ENCODE measurements at regions not wholly inside any gene's neighbourhood (a gene's known extent, or its start where the extent isn't known, plus 50 kb on each side); places are given as distances from the start of the nearest gene placed in this dataset.

DNA sequence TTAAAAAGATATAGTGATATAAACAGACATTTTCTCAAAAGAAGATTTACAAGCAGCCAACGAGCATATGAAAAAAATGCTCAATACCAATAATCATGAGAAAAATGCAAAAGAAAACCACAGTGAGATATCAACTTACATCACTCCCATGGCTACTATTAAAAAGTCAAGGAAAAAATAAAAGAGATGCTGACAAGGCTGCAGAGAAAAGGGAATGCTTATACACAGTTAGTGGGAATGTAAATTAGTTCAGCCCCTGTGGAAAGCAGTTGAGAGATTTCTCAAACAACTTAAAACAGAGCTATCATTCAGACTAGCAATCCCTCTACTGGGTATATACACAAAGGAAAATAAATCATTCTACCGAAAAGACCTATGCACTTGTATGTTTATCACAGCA, 97.1 kb upstream of the CARD18 start:
- Histone ChIP-seq H3K4me3 (ENCODE audit: low read length, poor library complexity, severe bottlenecking) (no peak overlapping the region), H3K9ac (ENCODE audit: low read depth, low read length, poor library complexity, severe bottlenecking) (no peak overlapping the region), H4K20me1 (ENCODE audit: insufficient read depth, low read length, poor library complexity, severe bottlenecking) (no peaks in the 10 kb centered on the region), H3K27me3 (ENCODE audit: insufficient read depth, low read length, poor library complexity, severe bottlenecking) (no peaks in the 10 kb centered on the region), H3K9me2 (replicated peaks; ENCODE audit: low read depth, low read length) (no peaks in the 10 kb centered on the region), H2AFZ (ENCODE audit: low read length) (no peak overlapping the region), H3K79me2 (ENCODE audit: insufficient read depth, low read length) (no peaks in the 10 kb centered on the region), H3K4me1 (ENCODE audit: insufficient read depth, low read length, poor library complexity, severe bottlenecking) (no peaks in the 10 kb centered on the region), H3K9me3 (ENCODE audit: insufficient read depth, low read depth, low read length) (no peaks in the 10 kb centered on the region), H3F3A (ENCODE audit: low read depth) (no peaks in the 10 kb centered on the region), H3K4me2 (ENCODE audit: low read depth, low read length, poor library complexity, severe bottlenecking) (no peak overlapping the region), H3K36me3 (ENCODE audit: insufficient read depth, low read length) (no peaks in the 10 kb centered on the region)
- TF ChIP-seq, protein P1, sequence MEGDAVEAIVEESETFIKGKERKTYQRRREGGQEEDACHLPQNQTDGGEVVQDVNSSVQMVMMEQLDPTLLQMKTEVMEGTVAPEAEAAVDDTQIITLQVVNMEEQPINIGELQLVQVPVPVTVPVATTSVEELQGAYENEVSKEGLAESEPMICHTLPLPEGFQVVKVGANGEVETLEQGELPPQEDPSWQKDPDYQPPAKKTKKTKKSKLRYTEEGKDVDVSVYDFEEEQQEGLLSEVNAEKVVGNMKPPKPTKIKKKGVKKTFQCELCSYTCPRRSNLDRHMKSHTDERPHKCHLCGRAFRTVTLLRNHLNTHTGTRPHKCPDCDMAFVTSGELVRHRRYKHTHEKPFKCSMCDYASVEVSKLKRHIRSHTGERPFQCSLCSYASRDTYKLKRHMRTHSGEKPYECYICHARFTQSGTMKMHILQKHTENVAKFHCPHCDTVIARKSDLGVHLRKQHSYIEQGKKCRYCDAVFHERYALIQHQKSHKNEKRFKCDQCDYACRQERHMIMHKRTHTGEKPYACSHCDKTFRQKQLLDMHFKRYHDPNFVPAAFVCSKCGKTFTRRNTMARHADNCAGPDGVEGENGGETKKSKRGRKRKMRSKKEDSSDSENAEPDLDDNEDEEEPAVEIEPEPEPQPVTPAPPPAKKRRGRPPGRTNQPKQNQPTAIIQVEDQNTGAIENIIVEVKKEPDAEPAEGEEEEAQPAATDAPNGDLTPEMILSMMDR (conservative IDR thresholded peaks at IDR 0.05; ENCODE audit: low read length) = no peak
- TF ChIP-seq EZH2phosphoT487 (IDR thresholded peaks at IDR 0.05; ENCODE audit: borderline replicate concordance) = no peak

DNA sequence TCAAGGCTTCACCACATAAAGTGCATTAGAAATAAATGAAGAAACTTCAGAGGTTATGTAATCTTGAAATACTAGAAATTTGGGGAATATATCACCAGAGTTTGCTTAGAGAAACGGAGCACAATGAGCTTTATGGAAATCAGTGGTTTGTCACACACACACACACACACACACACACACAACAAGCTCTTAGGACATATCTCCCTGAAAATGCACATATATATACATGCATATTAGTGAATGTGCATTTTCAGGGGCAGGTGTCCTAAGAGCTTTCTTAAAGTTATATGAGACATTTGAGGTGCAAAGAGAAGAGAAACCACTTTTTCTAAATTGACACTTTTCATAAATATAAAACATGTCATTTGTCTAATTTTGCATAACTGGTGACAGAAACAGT, 93.7 kb upstream of the CARD18 start:
- Histone ChIP-seq H4K20me1 (ENCODE audit: insufficient read depth, low read length, poor library complexity, severe bottlenecking) (no peaks in the 10 kb centered on the region), H2AFZ (ENCODE audit: low read length) (no peak overlapping the region)

DNA sequence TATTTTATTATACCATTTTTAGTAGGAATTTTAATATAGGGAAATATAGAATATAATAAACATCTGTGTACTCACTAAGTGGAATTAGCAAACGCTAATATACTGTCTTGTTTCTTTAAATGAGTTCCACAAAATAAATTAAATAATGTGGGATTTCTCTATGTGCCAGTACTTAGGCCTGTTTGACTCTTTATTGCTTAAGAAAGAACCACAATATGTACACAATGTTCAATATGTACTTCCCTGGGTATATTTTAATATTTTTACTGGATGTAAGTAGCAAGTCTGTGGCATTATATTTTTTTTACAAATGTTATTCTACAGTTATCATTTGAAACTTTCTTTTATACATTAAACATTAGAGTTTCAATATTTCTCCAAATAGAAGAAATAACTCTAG, 92.5 kb upstream of the CARD18 start:
- H3K9me3 ChIP-seq (ENCODE audit: insufficient read depth, low read depth, low read length) = no peaks in the 10 kb centered on the region
- TF ChIP-seq, protein P1 (conservative IDR thresholded peaks at IDR 0.05; ENCODE audit: low read length) = no peak
- TF ChIP-seq EZH2phosphoT487 (IDR thresholded peaks at IDR 0.05; ENCODE audit: borderline replicate concordance) = no peak
- no peak overlapping the region for H3K9ac ChIP-seq (ENCODE audit: low read depth, low read length, poor library complexity, severe bottlenecking)
- no peaks in the 10 kb centered on the region for H3K9me2 ChIP-seq (replicated peaks; ENCODE audit: low read depth, low read length)
- no peaks in the 10 kb centered on the region for H3F3A ChIP-seq (ENCODE audit: low read depth)
- peaks cover 3% of the 10 kb centered on the region for H3K4me1 ChIP-seq (ENCODE audit: insufficient read depth, low read length, poor library complexity, severe bottlenecking)
- H3K4me3 ChIP-seq (ENCODE audit: low read length, poor library complexity, severe bottlenecking) = no peak overlapping the region
- no peaks in the 10 kb centered on the region for H3K79me2 ChIP-seq (ENCODE audit: insufficient read depth, low read length)
- no peak overlapping the region for H3K4me2 ChIP-seq (ENCODE audit: low read depth, low read length, poor library complexity, severe bottlenecking)
- no peaks in the 10 kb centered on the region for H4K20me1 ChIP-seq (ENCODE audit: insufficient read depth, low read length, poor library complexity, severe bottlenecking)
- no peak overlapping the region for H2AFZ ChIP-seq (ENCODE audit: low read length)
- H3K27me3 ChIP-seq (ENCODE audit: insufficient read depth, low read length, poor library complexity, severe bottlenecking) = no peaks in the 10 kb centered on the region
- no peaks in the 10 kb centered on the region for H3K36me3 ChIP-seq (ENCODE audit: insufficient read depth, low read length)

More for the DNA sequence above, 93.7 kb upstream of the CARD18 start:
- H3K4me1 ChIP-seq (ENCODE audit: insufficient read depth, low read length, poor library complexity, severe bottlenecking) = peaks cover 3% of the 10 kb centered on the region
- no peaks in the 10 kb centered on the region for H3K79me2 ChIP-seq (ENCODE audit: insufficient read depth, low read length)
- no peaks in the 10 kb centered on the region for H3K27me3 ChIP-seq (ENCODE audit: insufficient read depth, low read length, poor library complexity, severe bottlenecking)
- H3F3A ChIP-seq (ENCODE audit: low read depth) = no peaks in the 10 kb centered on the region
- no peaks in the 10 kb centered on the region for H3K9me2 ChIP-seq (replicated peaks; ENCODE audit: low read depth, low read length)
- H3K36me3 ChIP-seq (ENCODE audit: insufficient read depth, low read length) = no peaks in the 10 kb centered on the region
- H3K4me2 ChIP-seq (ENCODE audit: low read depth, low read length, poor library complexity, severe bottlenecking) = no peak overlapping the region
- H3K9me3 ChIP-seq (ENCODE audit: insufficient read depth, low read depth, low read length) = no peaks in the 10 kb centered on the region
- no peak overlapping the region for H3K9ac ChIP-seq (ENCODE audit: low read depth, low read length, poor library complexity, severe bottlenecking)
- no peak for TF ChIP-seq EZH2phosphoT487 (IDR thresholded peaks at IDR 0.05; ENCODE audit: borderline replicate concordance)
- TF ChIP-seq, protein P1 (conservative IDR thresholded peaks at IDR 0.05; ENCODE audit: low read length) = no peak
- H3K4me3 ChIP-seq (ENCODE audit: low read length, poor library complexity, severe bottlenecking) = no peak overlapping the region
